NOMO-1 treated with DMSO at 0.1 percent for 48 hours (cell line): ENCODE measurements at regions not wholly inside any gene's neighbourhood (a gene's known extent, or its start where the extent isn't known, plus 50 kb on each side); places are given as distances from the start of the nearest gene placed in this dataset.
"Not testable (repeated sequence)": the region's sequence is repeated elsewhere in the genome, so short reads cannot be mapped to it uniquely, and the experiment has no call there.

Source experiments
- DNase-seq: peaks from one replicate; lab custom pipeline; 2025; ENCODE audit not compliant: unreplicated experiment; lab: John Stamatoyannopoulos, UW

- DNase-seq = not testable (repeated sequence)
Measured at GRCh38 chr16:85533593-85533992, 79.5 kb upstream of the GSE1 start.

- DNase-seq = no peak
Measured at GRCh38 chr16:85534536-85535351, 78.4 kb upstream of the GSE1 start.

- peak; percentile 88 for DNase-seq
Measured at GRCh38 chr16:85535352-85536072, 77.6 kb upstream of the GSE1 start.

- DNase-seq = peak; percentile 85
Measured at GRCh38 chr16:85536073-85536410, 77.1 kb upstream of the GSE1 start.

GRCh38 chr16:85536411-85537330 is 76.5 kb upstream of the GSE1 start:
- no peak for DNase-seq

- DNase-seq = no peak
Measured at GRCh38 chr16:85537331-85537788, 75.8 kb upstream of the GSE1 start.

GRCh38 chr16:85537795-85538401 is 75.2 kb upstream of the GSE1 start:
- no peak for DNase-seq

- DNase-seq = no peak
Measured at GRCh38 chr16:85539084-85539483, 74.0 kb upstream of the GSE1 start.

- no peak for DNase-seq
Measured at GRCh38 chr16:85539629-85540291, 73.4 kb upstream of the GSE1 start.

- DNase-seq = no peak
Measured at GRCh38 chr16:85541181-85541580, 71.9 kb upstream of the GSE1 start.

- no peak for DNase-seq
Measured at GRCh38 chr16:85541619-85541979, 71.5 kb upstream of the GSE1 start.

- DNase-seq = no peak
Measured at GRCh38 chr16:85541980-85542900, 70.9 kb upstream of the GSE1 start.

GRCh38 chr16:85543536-85543935 is 69.6 kb upstream of the GSE1 start:
- no peak for DNase-seq

- DNase-seq = no peak
Measured at GRCh38 chr16:85544016-85544415, 69.1 kb upstream of the GSE1 start.

- DNase-seq = no peak
Measured at GRCh38 chr16:85544668-85545067, 68.5 kb upstream of the GSE1 start.

GRCh38 chr16:85545227-85545818 is 67.8 kb upstream of the GSE1 start:
- DNase-seq = no peak

- no peak for DNase-seq
Measured at GRCh38 chr16:85546585-85547447, 66.3 kb upstream of the GSE1 start.

GRCh38 chr16:85548375-85548774 is 64.7 kb upstream of the GSE1 start:
- DNase-seq = no peak
